Panc1 (cell line): ENCODE measurements at regions not wholly inside any gene's neighbourhood (a gene's known extent, or its start where the extent isn't known, plus 50 kb on each side); places are given as distances from the start of the nearest gene placed in this dataset.

Experiments
- CTCF ChIP-seq: fragments of 450-650 bp; IDR thresholded peaks from 2 replicates; pipeline ENCODE4 v1.5.1; 2017; ENCODE audit warnings: mild to moderate bottlenecking
- POLR2AphosphoS5 ChIP-seq: IDR thresholded peaks from 2 replicates; pipeline ENCODE4 v1.6.1; 2012; ENCODE audit warnings: mild to moderate bottlenecking, low read depth, low read length, moderate library complexity

GRCh38 chr13:88162076-88162702, 491.0 kb downstream of the SLITRK5 start:
- TF ChIP-seq POLR2AphosphoS5, result no peak
- TF ChIP-seq CTCF, result no peak
